ENCODE measurements at regions not wholly inside any gene's neighbourhood (a gene's known extent, or its start where the extent isn't known, plus 50 kb on each side); places are given as distances from the start of the nearest gene placed in this dataset.

DNA sequence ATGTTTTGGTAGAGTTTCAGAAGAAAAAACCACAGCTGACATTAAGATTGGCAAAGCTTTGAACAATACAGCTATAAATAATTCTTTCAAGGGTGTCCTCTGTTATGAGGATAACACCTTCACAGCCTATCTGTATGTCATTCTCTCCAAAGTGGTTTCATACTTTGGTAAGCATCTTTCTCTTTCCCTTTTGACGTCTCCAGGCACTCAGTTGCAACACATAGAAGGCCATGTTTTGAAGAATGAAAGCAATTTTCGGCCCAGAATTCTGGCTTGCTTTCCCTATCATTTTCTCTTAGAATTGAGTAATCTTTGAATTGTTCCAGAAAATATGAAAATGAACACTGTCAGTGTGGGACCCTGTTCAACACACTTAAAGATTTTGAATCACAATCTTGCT lies 200.0 kb upstream of the CBLB start:
- peaks cover 4% of the 10 kb centered on the region for H3K27me3 Mint-ChIP-seq (ENCODE audit: insufficient read depth, low read depth, poor library complexity)
- no peaks in the 10 kb centered on the region for H3K27me3 ChIP-seq (ENCODE audit: insufficient read depth)
- H3K4me1 Mint-ChIP-seq, result no peaks in the 10 kb centered on the region
- no peak overlapping the region for H3K27ac Mint-ChIP-seq
- no peaks in the 10 kb centered on the region for H4K20me1 ChIP-seq (replicated peaks; ENCODE audit: insufficient read depth)
- TF ChIP-seq CTCF (conservative IDR thresholded peaks at IDR 0.05; ENCODE audit: low read depth in 2 of 2) (no peak), ZNF462 (CRISPR knock-in tag; IDR thresholded peaks at IDR 0.05) (no peak)
- TF ChIP-seq, protein P1, sequence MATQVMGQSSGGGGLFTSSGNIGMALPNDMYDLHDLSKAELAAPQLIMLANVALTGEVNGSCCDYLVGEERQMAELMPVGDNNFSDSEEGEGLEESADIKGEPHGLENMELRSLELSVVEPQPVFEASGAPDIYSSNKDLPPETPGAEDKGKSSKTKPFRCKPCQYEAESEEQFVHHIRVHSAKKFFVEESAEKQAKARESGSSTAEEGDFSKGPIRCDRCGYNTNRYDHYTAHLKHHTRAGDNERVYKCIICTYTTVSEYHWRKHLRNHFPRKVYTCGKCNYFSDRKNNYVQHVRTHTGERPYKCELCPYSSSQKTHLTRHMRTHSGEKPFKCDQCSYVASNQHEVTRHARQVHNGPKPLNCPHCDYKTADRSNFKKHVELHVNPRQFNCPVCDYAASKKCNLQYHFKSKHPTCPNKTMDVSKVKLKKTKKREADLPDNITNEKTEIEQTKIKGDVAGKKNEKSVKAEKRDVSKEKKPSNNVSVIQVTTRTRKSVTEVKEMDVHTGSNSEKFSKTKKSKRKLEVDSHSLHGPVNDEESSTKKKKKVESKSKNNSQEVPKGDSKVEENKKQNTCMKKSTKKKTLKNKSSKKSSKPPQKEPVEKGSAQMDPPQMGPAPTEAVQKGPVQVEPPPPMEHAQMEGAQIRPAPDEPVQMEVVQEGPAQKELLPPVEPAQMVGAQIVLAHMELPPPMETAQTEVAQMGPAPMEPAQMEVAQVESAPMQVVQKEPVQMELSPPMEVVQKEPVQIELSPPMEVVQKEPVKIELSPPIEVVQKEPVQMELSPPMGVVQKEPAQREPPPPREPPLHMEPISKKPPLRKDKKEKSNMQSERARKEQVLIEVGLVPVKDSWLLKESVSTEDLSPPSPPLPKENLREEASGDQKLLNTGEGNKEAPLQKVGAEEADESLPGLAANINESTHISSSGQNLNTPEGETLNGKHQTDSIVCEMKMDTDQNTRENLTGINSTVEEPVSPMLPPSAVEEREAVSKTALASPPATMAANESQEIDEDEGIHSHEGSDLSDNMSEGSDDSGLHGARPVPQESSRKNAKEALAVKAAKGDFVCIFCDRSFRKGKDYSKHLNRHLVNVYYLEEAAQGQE (IDR thresholded peaks at IDR 0.05; ENCODE audit: unreplicated experiment), result no peak
- TF ChIP-seq, protein P2, sequence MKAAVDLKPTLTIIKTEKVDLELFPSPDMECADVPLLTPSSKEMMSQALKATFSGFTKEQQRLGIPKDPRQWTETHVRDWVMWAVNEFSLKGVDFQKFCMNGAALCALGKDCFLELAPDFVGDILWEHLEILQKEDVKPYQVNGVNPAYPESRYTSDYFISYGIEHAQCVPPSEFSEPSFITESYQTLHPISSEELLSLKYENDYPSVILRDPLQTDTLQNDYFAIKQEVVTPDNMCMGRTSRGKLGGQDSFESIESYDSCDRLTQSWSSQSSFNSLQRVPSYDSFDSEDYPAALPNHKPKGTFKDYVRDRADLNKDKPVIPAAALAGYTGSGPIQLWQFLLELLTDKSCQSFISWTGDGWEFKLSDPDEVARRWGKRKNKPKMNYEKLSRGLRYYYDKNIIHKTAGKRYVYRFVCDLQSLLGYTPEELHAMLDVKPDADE (IDR thresholded peaks at IDR 0.05), result no peak
- H3K36me3 Mint-ChIP-seq (ENCODE audit: low read depth), result peaks cover 16% of the 10 kb centered on the region
- peaks cover 3% of the 10 kb centered on the region; the same call in 1 of the 2 replicates for H3K9me2 ChIP-seq (ENCODE audit: insufficient read depth)
- H3K4me3 Mint-ChIP-seq, result no peak overlapping the region
- no peaks in the 10 kb centered on the region for H3F3A ChIP-seq (replicated peaks; ENCODE audit: low read depth)
- peaks cover 21% of the 10 kb centered on the region for H3K9me3 Mint-ChIP-seq
- DNase-seq (ENCODE audit: low spot score) (no peak), ATAC-seq (no peak)
- H3K4me1 ChIP-seq (ENCODE audit: insufficient read depth), result no peaks in the 10 kb centered on the region
- no peak overlapping the region for H3K4me3 ChIP-seq
- H3K27ac ChIP-seq (ENCODE audit: low read depth), result no peak overlapping the region
- no peak overlapping the region for H2AFZ ChIP-seq
- H3K36me3 ChIP-seq (ENCODE audit: insufficient read depth), result no peaks in the 10 kb centered on the region; the same call in 1 of the 2 replicates
- H3K4me2 ChIP-seq, result no peak overlapping the region
- no peaks in the 10 kb centered on the region for H3K79me2 ChIP-seq (replicated peaks; ENCODE audit: insufficient read depth)

All from GM23338 (cell line).